ENCODE measurements at regions not wholly inside any gene's neighbourhood (a gene's known extent, or its start where the extent isn't known, plus 50 kb on each side); places are given as distances from the start of the nearest gene placed in this dataset.

DNA sequence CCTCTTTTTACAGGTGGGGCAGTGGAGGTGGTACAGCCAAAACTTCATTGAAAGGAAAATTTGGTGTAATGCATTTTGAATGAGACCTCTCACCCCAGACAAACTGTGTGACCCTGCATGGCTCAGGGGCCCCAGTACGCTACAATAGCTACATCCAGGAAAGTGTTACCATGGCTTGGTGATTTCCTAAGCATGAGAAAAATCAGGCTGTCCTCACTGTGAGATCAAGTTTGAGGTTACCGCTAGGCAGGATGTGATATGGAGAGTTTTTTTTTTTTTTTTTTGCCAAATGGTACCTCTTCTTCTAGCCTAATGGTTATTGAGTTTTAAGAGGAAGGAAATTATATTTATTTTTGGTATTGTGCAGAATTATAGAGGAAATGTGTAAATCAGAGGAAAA, 305.3 kb downstream of the CD83 start:
- no peak overlapping the region for H4K8ac ChIP-seq (ENCODE audit: low read depth, low read length)
- no peak overlapping the region for H3K4me3 ChIP-seq (ENCODE audit: low read length in 2 of 2)
- H3K9me3 ChIP-seq (replicated peaks in 1 of 2; ENCODE audit: control insufficient read depth in 2 of 2, insufficient read depth in 1 of 2, low read depth in 1 of 2, low read length in 2 of 2): no peaks in the 10 kb centered on the region
- no peak overlapping the region for H3K4ac ChIP-seq (ENCODE audit: low read length)
- H3K4me2 ChIP-seq (ENCODE audit: insufficient read depth, low read length, poor library complexity, severe bottlenecking): no peak overlapping the region
- H3K9ac ChIP-seq (ENCODE audit: low read depth, low read length, poor library complexity): no peak overlapping the region
- no peak overlapping the region for H2BK12ac ChIP-seq (ENCODE audit: low read length)
- no peak overlapping the region for H3K27ac ChIP-seq (replicated peaks; ENCODE audit: low read length)
- WGBS, 2 donors (ENCODE audit: extremely low coverage in 2 of 2, insufficient read length in 2 of 2, insufficient replicate concordance in 1 of 2): no CpG with 5 or more reads among the region's 2 CpGs
- H2AK5ac ChIP-seq (ENCODE audit: low read depth, low read length): no peak overlapping the region
- H2AFZ ChIP-seq (ENCODE audit: low read length): no peak overlapping the region
- no peak for DNase-seq (ENCODE audit: low spot score)
- no peak overlapping the region for H2BK120ac ChIP-seq (ENCODE audit: low read depth, low read length)
- no peaks in the 10 kb centered on the region for H3K27me3 ChIP-seq (ENCODE audit: control insufficient read depth in 3 of 3, insufficient read depth in 3 of 3, low read depth in 1 of 3, low read length in 3 of 3)
- H2BK5ac ChIP-seq (ENCODE audit: low read length): no peak overlapping the region
- H3K18ac ChIP-seq (ENCODE audit: low read length): no peak overlapping the region
- no peak overlapping the region for H3K14ac ChIP-seq (ENCODE audit: low read length)
- no peak overlapping the region for H2BK15ac ChIP-seq (ENCODE audit: low read length)
- no peak overlapping the region for H4K91ac ChIP-seq (ENCODE audit: low read depth, low read length, poor library complexity)
- H3K79me1 ChIP-seq (ENCODE audit: low read depth, low read length): no peaks in the 10 kb centered on the region
- H3K4me1 ChIP-seq (ENCODE audit: control insufficient read depth in 2 of 2, insufficient read depth in 1 of 2, low read depth in 1 of 2, low read length in 2 of 2): no peaks in the 10 kb centered on the region
- H3K36me3 ChIP-seq (replicated peaks in 1 of 2; ENCODE audit: control insufficient read depth in 2 of 2, insufficient read depth in 2 of 2, low read length in 2 of 2): no peaks in the 10 kb centered on the region
- H3K23ac ChIP-seq (ENCODE audit: low read depth, low read length, poor library complexity): no peak overlapping the region

DNA sequence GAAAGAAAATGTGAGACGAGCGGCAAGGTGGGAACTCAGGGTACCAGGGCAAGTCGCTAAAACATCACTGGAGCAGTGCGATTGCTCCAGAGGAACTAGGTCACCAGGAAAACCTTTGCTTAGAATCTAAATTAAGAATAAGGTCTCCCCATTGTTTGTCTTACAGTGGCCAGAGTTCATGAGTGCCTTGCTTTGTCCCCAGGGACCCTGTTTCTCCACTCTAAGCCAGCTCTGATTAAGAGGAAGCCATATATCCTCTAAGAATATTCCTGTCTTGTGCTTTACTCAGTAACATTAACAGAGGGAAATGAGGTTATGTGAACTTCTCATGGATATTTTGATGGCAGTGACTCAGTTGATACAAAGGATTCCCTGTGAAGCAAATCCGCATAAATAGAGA, 305.8 kb downstream of the CD83 start:
- H2AK5ac ChIP-seq (ENCODE audit: low read depth, low read length): no peak overlapping the region
- no peak overlapping the region for H3K18ac ChIP-seq (ENCODE audit: low read length)
- no peak overlapping the region for H3K14ac ChIP-seq (ENCODE audit: low read length)
- no peak overlapping the region for H3K23ac ChIP-seq (ENCODE audit: low read depth, low read length, poor library complexity)
- no peak overlapping the region for H3K9ac ChIP-seq (ENCODE audit: low read depth, low read length, poor library complexity)
- H3K79me1 ChIP-seq (ENCODE audit: low read depth, low read length): no peaks in the 10 kb centered on the region
- H3K4me1 ChIP-seq (ENCODE audit: control insufficient read depth in 2 of 2, insufficient read depth in 1 of 2, low read depth in 1 of 2, low read length in 2 of 2): no peaks in the 10 kb centered on the region
- no peak overlapping the region for H3K4me2 ChIP-seq (ENCODE audit: insufficient read depth, low read length, poor library complexity, severe bottlenecking)
- no peak overlapping the region for H2BK12ac ChIP-seq (ENCODE audit: low read length)
- no peak overlapping the region for H2BK120ac ChIP-seq (ENCODE audit: low read depth, low read length)
- no peak overlapping the region for H4K91ac ChIP-seq (ENCODE audit: low read depth, low read length, poor library complexity)
- H2BK15ac ChIP-seq (ENCODE audit: low read length): no peak overlapping the region
- no peak for DNase-seq (ENCODE audit: low spot score)
- no peak overlapping the region for H2BK5ac ChIP-seq (ENCODE audit: low read length)
- H3K27me3 ChIP-seq (ENCODE audit: control insufficient read depth in 3 of 3, insufficient read depth in 3 of 3, low read depth in 1 of 3, low read length in 3 of 3): no peaks in the 10 kb centered on the region
- H3K4ac ChIP-seq (ENCODE audit: low read length): no peak overlapping the region
- H3K27ac ChIP-seq (replicated peaks; ENCODE audit: low read length): no peak overlapping the region
- no peaks in the 10 kb centered on the region for H3K36me3 ChIP-seq (replicated peaks in 1 of 2; ENCODE audit: control insufficient read depth in 2 of 2, insufficient read depth in 2 of 2, low read length in 2 of 2)
- WGBS, 2 donors (ENCODE audit: extremely low coverage in 2 of 2, insufficient read length in 2 of 2, insufficient replicate concordance in 1 of 2): no CpG with 5 or more reads among the region's 5 CpGs
- no peak overlapping the region for H4K8ac ChIP-seq (ENCODE audit: low read depth, low read length)
- no peak overlapping the region for H2AFZ ChIP-seq (ENCODE audit: low read length)
- no peaks in the 10 kb centered on the region for H3K9me3 ChIP-seq (replicated peaks in 1 of 2; ENCODE audit: control insufficient read depth in 2 of 2, insufficient read depth in 1 of 2, low read depth in 1 of 2, low read length in 2 of 2)
- no peak overlapping the region for H3K4me3 ChIP-seq (ENCODE audit: low read length in 2 of 2)

DNA sequence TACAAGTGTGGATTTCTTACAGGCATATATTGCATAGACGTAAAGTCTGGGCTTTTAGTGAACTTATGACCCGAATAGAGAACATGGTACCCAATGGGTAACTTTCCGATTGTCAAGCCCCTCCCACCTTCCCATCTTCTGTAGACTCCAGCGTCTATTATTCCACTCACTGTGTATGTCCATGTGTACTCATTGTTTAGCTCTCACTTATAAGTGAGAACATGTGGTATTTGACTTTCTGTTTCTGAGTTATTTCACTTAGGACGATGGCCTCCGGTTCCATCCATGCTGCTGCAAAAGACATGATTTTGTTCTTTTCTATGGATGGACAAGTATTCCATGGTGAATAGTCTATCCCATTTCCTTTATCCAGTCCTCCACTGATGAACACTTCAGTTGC, 306.4 kb downstream of the CD83 start:
- no peaks in the 10 kb centered on the region for H3K4me1 ChIP-seq (ENCODE audit: control insufficient read depth in 2 of 2, insufficient read depth in 1 of 2, low read depth in 1 of 2, low read length in 2 of 2)
- no peak overlapping the region for H3K14ac ChIP-seq (ENCODE audit: low read length)
- H4K8ac ChIP-seq (ENCODE audit: low read depth, low read length): no peak overlapping the region
- no peak overlapping the region for H2AK5ac ChIP-seq (ENCODE audit: low read depth, low read length)
- H3K27ac ChIP-seq (replicated peaks; ENCODE audit: low read length): no peak overlapping the region
- H2BK5ac ChIP-seq (ENCODE audit: low read length): no peak overlapping the region
- no peak overlapping the region for H3K4ac ChIP-seq (ENCODE audit: low read length)
- no peak overlapping the region for H4K91ac ChIP-seq (ENCODE audit: low read depth, low read length, poor library complexity)
- DNase-seq (ENCODE audit: low spot score): no peak
- no peak overlapping the region for H2BK120ac ChIP-seq (ENCODE audit: low read depth, low read length)
- H3K18ac ChIP-seq (ENCODE audit: low read length): no peak overlapping the region
- no peaks in the 10 kb centered on the region for H3K27me3 ChIP-seq (ENCODE audit: control insufficient read depth in 3 of 3, insufficient read depth in 3 of 3, low read depth in 1 of 3, low read length in 3 of 3)
- H3K9me3 ChIP-seq (replicated peaks in 1 of 2; ENCODE audit: control insufficient read depth in 2 of 2, insufficient read depth in 1 of 2, low read depth in 1 of 2, low read length in 2 of 2): no peaks in the 10 kb centered on the region
- no peak overlapping the region for H2BK12ac ChIP-seq (ENCODE audit: low read length)
- no peak overlapping the region for H3K4me2 ChIP-seq (ENCODE audit: insufficient read depth, low read length, poor library complexity, severe bottlenecking)
- WGBS, 2 donors (ENCODE audit: extremely low coverage in 2 of 2, insufficient read length in 2 of 2, insufficient replicate concordance in 1 of 2): no CpG with 5 or more reads among the region's 6 CpGs
- H3K36me3 ChIP-seq (replicated peaks in 1 of 2; ENCODE audit: control insufficient read depth in 2 of 2, insufficient read depth in 2 of 2, low read length in 2 of 2): no peaks in the 10 kb centered on the region
- no peak overlapping the region for H3K9ac ChIP-seq (ENCODE audit: low read depth, low read length, poor library complexity)
- no peaks in the 10 kb centered on the region for H3K79me1 ChIP-seq (ENCODE audit: low read depth, low read length)
- no peak overlapping the region for H3K4me3 ChIP-seq (ENCODE audit: low read length in 2 of 2)
- no peak overlapping the region for H3K23ac ChIP-seq (ENCODE audit: low read depth, low read length, poor library complexity)
- no peak overlapping the region for H2AFZ ChIP-seq (ENCODE audit: low read length)
- no peak overlapping the region for H2BK15ac ChIP-seq (ENCODE audit: low read length)

DNA sequence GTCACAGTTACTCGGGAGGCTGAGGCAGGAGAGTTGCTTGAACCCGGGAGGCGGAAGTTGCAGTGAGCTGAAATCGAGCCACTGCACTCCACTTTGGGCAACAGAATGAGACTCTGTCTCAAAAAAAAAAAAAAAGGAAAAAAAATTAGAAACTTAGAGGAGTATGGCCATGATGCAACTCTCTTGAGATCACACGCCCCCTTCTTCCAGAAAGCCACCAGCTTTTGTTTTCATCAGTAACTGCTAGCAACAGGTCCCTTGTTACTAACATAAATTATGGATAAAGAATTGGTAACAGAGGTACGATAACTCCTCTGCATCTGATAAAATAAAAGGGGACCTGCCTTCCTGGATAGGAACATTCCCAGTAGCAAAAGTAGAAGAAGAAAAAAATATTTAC, 308.2 kb downstream of the CD83 start:
- no peaks in the 10 kb centered on the region for H3K4me1 ChIP-seq (ENCODE audit: control insufficient read depth in 2 of 2, insufficient read depth in 1 of 2, low read depth in 1 of 2, low read length in 2 of 2)
- no peak overlapping the region for H2BK15ac ChIP-seq (ENCODE audit: low read length)
- no CpG with 5 or more reads among the region's 6 CpGs for WGBS, 2 donors (ENCODE audit: extremely low coverage in 2 of 2, insufficient read length in 2 of 2, insufficient replicate concordance in 1 of 2)
- H3K23ac ChIP-seq (ENCODE audit: low read depth, low read length, poor library complexity): no peak overlapping the region
- no peak overlapping the region for H2BK12ac ChIP-seq (ENCODE audit: low read length)
- H3K79me1 ChIP-seq (ENCODE audit: low read depth, low read length): no peaks in the 10 kb centered on the region
- no peak overlapping the region for H2BK120ac ChIP-seq (ENCODE audit: low read depth, low read length)
- no peak overlapping the region for H2BK5ac ChIP-seq (ENCODE audit: low read length)
- H3K4me2 ChIP-seq (ENCODE audit: insufficient read depth, low read length, poor library complexity, severe bottlenecking): no peak overlapping the region
- no peak overlapping the region for H3K4ac ChIP-seq (ENCODE audit: low read length)
- no peak overlapping the region for H4K8ac ChIP-seq (ENCODE audit: low read depth, low read length)
- H3K27ac ChIP-seq (replicated peaks; ENCODE audit: low read length): no peak overlapping the region
- H3K14ac ChIP-seq (ENCODE audit: low read length): no peak overlapping the region
- H3K18ac ChIP-seq (ENCODE audit: low read length): no peak overlapping the region
- no peak overlapping the region for H2AFZ ChIP-seq (ENCODE audit: low read length)
- no peak overlapping the region for H3K4me3 ChIP-seq (ENCODE audit: low read length in 2 of 2)
- no peak overlapping the region for H3K9ac ChIP-seq (ENCODE audit: low read depth, low read length, poor library complexity)
- DNase-seq (ENCODE audit: low spot score): no peak
- H4K91ac ChIP-seq (ENCODE audit: low read depth, low read length, poor library complexity): no peak overlapping the region
- H3K9me3 ChIP-seq (replicated peaks in 1 of 2; ENCODE audit: control insufficient read depth in 2 of 2, insufficient read depth in 1 of 2, low read depth in 1 of 2, low read length in 2 of 2): no peaks in the 10 kb centered on the region
- no peaks in the 10 kb centered on the region for H3K36me3 ChIP-seq (replicated peaks in 1 of 2; ENCODE audit: control insufficient read depth in 2 of 2, insufficient read depth in 2 of 2, low read length in 2 of 2)
- H2AK5ac ChIP-seq (ENCODE audit: low read depth, low read length): no peak overlapping the region
- peaks cover 0 to 4% (median 0%) of the 10 kb centered on the region in 3 experiments for H3K27me3 ChIP-seq (ENCODE audit: control insufficient read depth in 3 of 3, insufficient read depth in 3 of 3, low read depth in 1 of 3, low read length in 3 of 3)
